Heart left ventricle (tissue), 16 donors: ENCODE measurements at regions not wholly inside any gene's neighbourhood (a gene's known extent, or its start where the extent isn't known, plus 50 kb on each side); places are given as distances from the start of the nearest gene placed in this dataset.

Experiments
- ATAC-seq, 4 donors: fragments of 200-7000 bp; cut with Tn5 transposase; one replicate each; pipeline ENCODE4 v1.9.1; 2020 to 2022; ENCODE audit warnings: moderate library complexity in 4 of 4, mild to moderate bottlenecking in 3 of 4, moderate number of reproducible peaks in 1 of 4
- DNase-seq, 5 donors: peaks; one replicate each; pipeline ENCODE4 v3.0.0-alpha.2; 2020
- H3K27ac ChIP-seq, 12 donors: fragments of 200-600 bp; sonication (generic) in 4 of 12; one replicate each; pipeline versions ENCODE4 v1.5.0 to v1.8.0; 2016 to 2022; ENCODE audit warnings: mild to moderate bottlenecking in 2 of 12
- H3K27me3 ChIP-seq, 9 donors: fragments of 200-600 bp; sonication (generic) in 2 of 9; one replicate each; pipeline versions ENCODE4 v1.5.1 to v1.8.0; 2016 to 2022; ENCODE audit warnings: mild to moderate bottlenecking in 3 of 9
- H3K36me3 ChIP-seq, 9 donors: fragments of 200-600 bp; sonication (generic) in 2 of 9; one replicate each; pipeline versions ENCODE4 v1.5.0 to v1.8.0; 2018 to 2022; ENCODE audit warnings: mild to moderate bottlenecking in 2 of 9
- H3K4me1 ChIP-seq, 12 donors: fragments of 200-600 bp; sonication (generic) in 4 of 12; one replicate each; pipeline versions ENCODE4 v1.5.0 to v1.8.0; 2016 to 2022; ENCODE audit warnings: mild to moderate bottlenecking in 3 of 12
- H3K4me3 ChIP-seq, 12 donors: fragments of 200-600 bp; sonication (generic) in 4 of 12; one replicate each; pipeline versions ENCODE4 v1.5.0 to v1.8.0; 2017 to 2022; ENCODE audit warnings: mild to moderate bottlenecking in 9 of 12, moderate library complexity in 4 of 12
- H3K9me3 ChIP-seq, 12 donors: fragments of 200-600 bp; sonication (generic) in 4 of 12; one replicate each; pipeline versions ENCODE4 v1.5.0 to v1.8.0; 2016 to 2022; ENCODE audit warnings: mild to moderate bottlenecking in 1 of 12
- CTCF ChIP-seq, 12 donors: fragments of 200-600 bp; sonication (generic) in 4 of 12; IDR thresholded peaks; one replicate each; pipeline versions ENCODE4 v1.5.0 to v1.8.0; 2018 to 2022; ENCODE audit warnings: antibody characterized with exemption in 12 of 12, mild to moderate bottlenecking in 5 of 12
- POLR2A ChIP-seq, 2 donors: fragments of 450-650 bp; IDR thresholded peaks; one replicate each; pipeline ENCODE4 v1.6.1; 2017; ENCODE audit warnings: antibody characterized with exemption in 2 of 2, mild to moderate bottlenecking in 2 of 2, moderate library complexity in 2 of 2
- WGBS, 4 donors: extraction: QIAGEN DNeasy Blood & Tissue Kit in 2 of 4; methylation state at CpG; one replicate each; pipeline versions ENCODE4 v1.1.5 to v1.1.7; 2013 to 2018; 5-methylcytosine and 5-hydroxymethylcytosine counted together
- intact Hi-C, 10 donors: fragments of 100-400 bp; cut with DNase I; formaldehyde crosslinking; loops; one replicate each; pipeline versions ENCODE4 v1.11.1 to v1.14.2; 2022
- donor health status: ischemic (EF 13 %, LVEDD 7.1; RV severe dilation, severe dysfunction).
- donor health status: healthy with polysubstance abuse.
- donor health status: DM: no; HTN: yes; CAD: no.
- donor health status: DM: no; HTN: no; CAD: no.
- donor health status: ischemic (EF 25% LVEDD 6.9; RV normal size, moderate dysfunction).
- donor health status: ischemic (EF 25% LVEDD 5.7; RV mildly dilated, moderate dysfunction).
- donor health status: healthy.
- donor health status: DM: yes; HTN: yes; CAD: no.
- donor health status: ischemic (EF 35%, LVEDD 5.7; RV mildly dilated, moderate dysfunction).
- donor health status: nonischemic (EF 11% LVEDD 7.7; RV severe dilation, severe dysfunction).
- donor health status: DM: yes; HTN: yes; CAD: no.
- donor health status: PGD.
- donor health status: ischemic (EF 29% LVEDD 5.4; RV normal size, mild dysfunction).
- donor health status: nonischemic (EF 23%, LVEDD 6.1; RV moderate dilation, normal function).

GRCh38 chr14:101049942-101050341, 146.4 kb upstream of the RTL1 start:
- 67 to 81% (median 74%) methylated on average over 6 of the region's 6 CpGs for WGBS, 4 donors
- peak in 2 of 5 donors; percentile 11 to 46 for DNase-seq
- no peak overlapping the region for H3K4me3 ChIP-seq
- peaks cover 0 to 7% (median 0%) of the 10 kb centered on the region in 9 donors for H3K36me3 ChIP-seq
- H3K4me1 ChIP-seq = no peaks in the 10 kb centered on the region
- H3K9me3 ChIP-seq = no peaks in the 10 kb centered on the region
- H3K27me3 ChIP-seq = peaks cover 0 to 15% (median 0%) of the 10 kb centered on the region in 9 donors
- intact Hi-C loops = no loop called here
- TF ChIP-seq POLR2A (IDR thresholded peaks at IDR 0.05) (no peak), CTCF (IDR thresholded peaks at IDR 0.05) (no peak)
- ATAC-seq = no peak
- H3K27ac ChIP-seq = no peak overlapping the region

GRCh38 chr14:101050901-101051490, 147.5 kb upstream of the RTL1 start:
- H3K27me3 ChIP-seq = peaks cover 0 to 15% (median 0%) of the 10 kb centered on the region in 9 donors
- TF ChIP-seq CTCF (IDR thresholded peaks at IDR 0.05) = no peak
- no peak for ATAC-seq
- peak in 2 of 5 donors; percentile 20 to 53 for DNase-seq
- H3K9me3 ChIP-seq = no peaks in the 10 kb centered on the region
- no peak overlapping the region for H3K27ac ChIP-seq
- H3K4me1 ChIP-seq = no peaks in the 10 kb centered on the region
- intact Hi-C loops = no loop called here
- 89 to 96% (median 92%) methylated on average over 17 of the region's 17 CpGs for WGBS, 4 donors
- no peak overlapping the region for H3K4me3 ChIP-seq
- H3K36me3 ChIP-seq = peaks cover 0 to 7% (median 0%) of the 10 kb centered on the region in 9 donors

GRCh38 chr14:101054671-101055070, 151.1 kb upstream of the RTL1 start:
- Histone ChIP-seq H3K9me3 (peaks cover 0 to 5% (median 0%) of the 10 kb centered on the region in 12 donors), H3K4me3 (no peak overlapping the region), H3K4me1 (no peaks in the 10 kb centered on the region), H3K36me3 (peaks cover 0 to 7% (median 0%) of the 10 kb centered on the region in 9 donors), H3K27ac (no peak overlapping the region), H3K27me3 (peaks cover 0 to 11% (median 0%) of the 10 kb centered on the region in 9 donors)
- DNase-seq (peak in 2 of 5 donors; percentile 7 to 17), ATAC-seq (no peak)
- 84 to 89% (median 87%) methylated on average over 5 to 7 of the region's 7 CpGs for WGBS, 4 donors
- no peak for TF ChIP-seq POLR2A (IDR thresholded peaks at IDR 0.05)
- TF ChIP-seq CTCF (IDR thresholded peaks at IDR 0.05) = no peak
- intact Hi-C loops = no loop called here

GRCh38 chr14:101055106-101055662, 151.7 kb upstream of the RTL1 start:
- intact Hi-C loops = no loop called here
- WGBS, 4 donors = 90 to 98% (median 93%) methylated on average over 11 to 15 of the region's 15 CpGs
- DNase-seq = peak in 2 of 5 donors; percentile 10 to 14

More at GRCh38 chr14:101055106-101055662, 151.7 kb upstream of the RTL1 start:
- peaks cover 0 to 7% (median 0%) of the 10 kb centered on the region in 9 donors for H3K27me3 ChIP-seq
- H3K4me1 ChIP-seq = no peaks in the 10 kb centered on the region
- H3K27ac ChIP-seq = no peak overlapping the region
- H3K4me3 ChIP-seq = no peak overlapping the region
- peaks cover 0 to 5% (median 0%) of the 10 kb centered on the region in 12 donors for H3K9me3 ChIP-seq
- no peak for TF ChIP-seq POLR2A (IDR thresholded peaks at IDR 0.05)
- TF ChIP-seq CTCF (IDR thresholded peaks at IDR 0.05) = no peak
- ATAC-seq = no peak
- H3K36me3 ChIP-seq = peaks cover 0 to 7% (median 0%) of the 10 kb centered on the region in 9 donors
